ENCODE measurements at regions not wholly inside any gene's neighbourhood (a gene's known extent, or its start where the extent isn't known, plus 50 kb on each side); places are given as distances from the start of the nearest gene placed in this dataset.
"Not testable (repeated sequence)": the region's sequence is repeated elsewhere in the genome, so short reads cannot be mapped to it uniquely, and the experiment has no call there.

DNA sequence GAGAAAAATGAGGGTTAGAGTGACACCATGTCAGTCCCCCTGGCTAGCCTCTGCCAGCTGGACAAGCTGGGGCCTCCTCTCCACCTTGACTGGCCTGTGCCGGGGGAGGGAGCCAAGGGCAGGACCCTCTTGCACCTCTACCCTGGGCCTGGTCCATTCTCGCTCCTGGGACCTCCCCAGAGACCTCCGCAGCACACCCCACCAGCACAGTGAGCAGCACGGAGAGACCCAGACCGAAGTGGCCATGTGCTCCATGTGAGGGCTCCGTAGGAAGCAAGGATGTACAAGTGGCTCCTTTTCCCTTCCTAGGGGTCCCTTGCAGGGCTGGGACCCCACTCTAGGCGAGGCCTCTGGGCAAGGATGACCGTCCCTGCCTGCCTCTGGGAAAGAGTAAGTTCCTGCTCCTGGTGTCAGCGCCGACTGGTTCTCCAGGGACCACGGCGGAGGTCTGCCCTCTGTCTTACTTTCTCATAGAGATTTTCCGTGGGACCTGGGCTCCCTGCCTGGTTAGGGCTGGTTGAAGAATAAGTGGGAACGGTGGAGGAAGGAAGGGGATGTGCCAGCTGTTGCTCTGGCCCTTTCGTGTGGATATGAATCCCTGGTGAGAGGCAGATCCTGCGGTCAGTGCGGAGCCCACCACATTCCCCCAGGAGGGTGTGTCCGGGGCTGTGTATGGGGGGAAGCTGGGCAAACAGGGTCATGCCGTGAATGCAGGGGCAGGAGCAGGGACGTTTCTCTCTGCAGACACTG lies 124.2 kb downstream of the METRNL start:
- peak; percentile 27 for DNase-seq (ENCODE audit: low spot score)

DNA sequence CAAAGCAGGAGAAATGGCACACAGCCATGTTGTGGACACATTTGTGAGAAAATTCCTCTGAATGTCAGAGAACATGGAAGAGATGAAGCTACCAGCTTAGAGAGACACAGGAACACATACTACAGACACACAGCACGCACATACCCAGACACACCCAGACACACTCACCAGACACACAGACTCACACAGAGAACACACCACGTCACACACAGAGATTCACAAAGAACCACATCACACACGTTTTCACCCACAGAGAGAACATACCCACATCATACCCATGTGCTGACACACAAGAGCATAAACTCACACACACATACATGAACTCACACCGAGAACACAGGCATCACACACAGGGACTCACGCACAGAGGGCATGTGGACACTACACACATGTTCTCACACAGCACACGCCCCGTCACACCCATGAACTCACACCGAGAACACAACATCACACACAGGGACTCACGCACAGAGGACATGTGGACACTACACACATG lies 124.9 kb downstream of the METRNL start:
- no peak for DNase-seq (ENCODE audit: low spot score)

DNA sequence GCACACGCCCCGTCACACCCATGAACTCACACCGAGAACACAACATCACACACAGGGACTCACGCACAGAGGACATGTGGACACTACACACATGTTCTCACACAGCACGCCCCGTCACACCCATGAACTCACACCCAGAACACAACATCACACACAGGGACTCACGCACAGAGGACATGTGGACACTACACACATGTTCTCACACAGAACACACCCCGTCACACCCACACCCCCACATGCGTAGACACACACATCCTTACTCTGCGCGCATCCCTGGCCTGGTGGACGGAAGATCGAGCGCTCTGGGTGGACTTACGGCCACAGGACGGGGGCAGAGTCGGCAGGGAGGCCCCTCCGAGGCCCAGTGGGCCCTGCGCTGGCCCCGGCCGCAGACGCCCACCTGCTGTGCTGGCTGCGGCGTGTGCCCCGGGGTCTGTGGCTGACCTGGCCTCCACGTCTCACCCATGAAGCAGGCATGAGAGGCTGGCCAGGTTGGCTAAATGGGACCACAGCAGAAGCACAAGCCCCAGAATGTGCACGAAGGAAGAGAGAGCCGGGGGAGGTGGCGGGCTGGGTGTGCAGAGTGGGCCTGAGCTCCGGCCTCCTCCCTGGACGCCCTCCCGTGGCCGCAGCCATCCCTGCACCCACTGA lies 125.5 kb downstream of the METRNL start:
- DNase-seq (ENCODE audit: low spot score), result not testable (repeated sequence)

- not testable (repeated sequence) for DNase-seq (ENCODE audit: low spot score)
These were observed 126.1 kb downstream of the METRNL start for GRCh38 chr17:83205387-83206035.

DNA sequence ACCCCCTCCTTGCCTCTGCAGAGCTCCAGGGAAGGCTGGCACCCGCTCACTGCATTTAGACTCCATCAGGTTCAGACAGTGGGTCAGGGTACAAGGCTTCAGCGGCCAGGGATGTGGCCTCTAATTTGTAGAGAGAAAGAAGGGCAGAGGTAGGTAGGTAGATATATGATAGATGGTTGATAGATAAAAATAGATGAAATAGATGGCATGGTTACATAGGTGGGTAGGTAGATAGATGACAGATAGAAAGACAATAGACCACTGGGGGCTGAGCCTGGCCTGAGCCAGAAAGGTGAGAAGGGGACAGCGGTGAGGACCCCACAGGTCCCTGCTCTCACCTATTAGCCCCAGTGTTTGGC lies 126.6 kb downstream of the METRNL start:
- not testable (repeated sequence) for DNase-seq (ENCODE audit: low spot score)

- not testable (repeated sequence) for DNase-seq (ENCODE audit: low spot score)
These were observed 127.6 kb downstream of the METRNL start for GRCh38 chr17:83206819-83207588.

DNA sequence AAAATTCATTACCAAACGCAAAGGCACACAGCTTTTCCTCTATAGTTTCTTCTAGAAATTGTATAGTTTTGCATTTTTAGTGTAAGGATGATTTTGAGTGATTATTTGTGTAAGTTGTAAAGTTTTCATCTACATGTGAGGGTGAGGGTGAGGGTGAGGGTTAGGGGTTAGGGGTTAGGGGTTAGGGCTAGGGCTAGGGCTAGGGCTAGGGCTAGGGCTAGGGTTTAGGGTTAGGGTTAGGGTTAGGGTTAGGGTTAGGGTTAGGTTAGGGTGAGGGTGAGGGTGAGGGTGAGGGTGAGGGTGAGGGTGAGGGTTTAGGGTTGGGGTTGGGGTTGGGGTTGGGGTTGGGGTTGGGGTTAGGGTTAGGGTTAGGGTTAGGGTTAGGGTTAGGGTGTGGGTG lies 167.6 kb downstream of the METRNL start:
- not testable (repeated sequence) for DNase-seq (ENCODE audit: low spot score)
